Keratinocyte (primary cell): ENCODE measurements at regions not wholly inside any gene's neighbourhood (a gene's known extent, or its start where the extent isn't known, plus 50 kb on each side); places are given as distances from the start of the nearest gene placed in this dataset.
A peak's percentile ranks its signal among the peaks of the same experiment; 100 is the strongest.

Experiments
- DNase-seq: peaks from one replicate; pipeline ENCODE4 v3.0.0-alpha.2; 2011; ENCODE audit warnings: low read depth, missing footprints, low spot score
- FAIRE-seq: peaks from 2 replicates; lab custom pipeline; 2011; peaks lifted over from hg19 to GRCh38; lab: Jason Lieb, UNC
- H2AFZ ChIP-seq: 2 replicates; pipeline ENCODE4 v1.6.0; 2012; ENCODE audit warnings: low read length, control low read depth, inconsistent platforms; ENCODE audit not compliant: control insufficient read depth
- H3K27ac ChIP-seq: 2 replicates; pipeline ENCODE4 v1.5.1; 2011; ENCODE audit warnings: low read length; ENCODE audit not compliant: control insufficient read depth, insufficient read depth
- H3K27me3 ChIP-seq: 3 replicates; pipeline ENCODE4 v1.6.0; 2011; ENCODE audit warnings: low read length; ENCODE audit not compliant: control insufficient read depth, insufficient read depth; ENCODE audit errors: extremely low read depth
- H3K36me3 ChIP-seq, 2 experiments: 2 replicates in 1 of 2; 3 replicates in 1 of 2; pipeline ENCODE4 v1.5.1; 2011; ENCODE audit warnings: low read length in 2 of 2, mild to moderate bottlenecking in 1 of 2; ENCODE audit not compliant: control insufficient read depth in 2 of 2, insufficient read depth in 2 of 2; ENCODE audit errors: extremely low read depth in 1 of 2
- H3K4me1 ChIP-seq: 3 replicates; pipeline ENCODE4 v1.5.1; 2011; ENCODE audit warnings: low read length; ENCODE audit not compliant: control insufficient read depth, insufficient read depth; ENCODE audit errors: extremely low read depth
- H3K4me2 ChIP-seq: 3 replicates; pipeline ENCODE4 v1.6.0; 2011; ENCODE audit warnings: low read depth, low read length; ENCODE audit not compliant: control insufficient read depth, insufficient read depth; ENCODE audit errors: extremely low read depth
- H3K4me3 ChIP-seq, 3 experiments: fragments of 200-600 bp in 1 of 3; sonication (generic) in 1 of 3; 2 replicates in 2 of 3; 3 replicates in 1 of 3; pipeline ENCODE4 v1.5.1; 2011 to 2016; ENCODE audit warnings: low read length in 3 of 3, mild to moderate bottlenecking in 3 of 3, control low read depth in 2 of 3, inconsistent platforms in 1 of 3, low read depth in 1 of 3, mixed read lengths in 1 of 3, mixed run types in 1 of 3, moderate library complexity in 1 of 3; ENCODE audit not compliant: control insufficient read depth in 2 of 3, insufficient read depth in 2 of 3; ENCODE audit errors: extremely low read depth in 1 of 3
- H3K79me2 ChIP-seq: 2 replicates; pipeline ENCODE4 v1.6.0; 2012; ENCODE audit warnings: low read length; ENCODE audit not compliant: control insufficient read depth, insufficient read depth
- H3K9ac ChIP-seq: 3 replicates; pipeline ENCODE4 v1.6.0; 2011; ENCODE audit warnings: low read length; ENCODE audit not compliant: control insufficient read depth, insufficient read depth; ENCODE audit errors: extremely low read depth
- H3K9me1 ChIP-seq: 3 replicates; pipeline ENCODE4 v1.6.0; 2011; ENCODE audit warnings: low read length; ENCODE audit not compliant: control insufficient read depth, insufficient read depth; ENCODE audit errors: extremely low read depth
- H3K9me3 ChIP-seq: 2 replicates; pipeline ENCODE4 v1.5.1; 2012; ENCODE audit warnings: low read depth, low read length; ENCODE audit not compliant: control insufficient read depth
- H4K20me1 ChIP-seq: 3 replicates; pipeline ENCODE4 v1.6.0; 2011; ENCODE audit warnings: low read length; ENCODE audit not compliant: control insufficient read depth, insufficient read depth; ENCODE audit errors: extremely low read depth
- CTCF ChIP-seq, 3 experiments: IDR thresholded peaks in 1 of 3; conservative IDR thresholded peaks in 1 of 3; optimal IDR thresholded peaks in 1 of 3; 2 replicates in 2 of 3; 3 replicates in 1 of 3; pipeline versions ENCODE3 to v1.5.1; 2011; ENCODE audit warnings: low read length in 3 of 3, mild to moderate bottlenecking in 3 of 3, moderate library complexity in 2 of 3, control low read depth in 1 of 3, inconsistent platforms in 1 of 3; ENCODE audit not compliant: insufficient read depth in 2 of 3; ENCODE audit errors: extremely low read depth in 1 of 3
- EZH2 ChIP-seq: IDR thresholded peaks from one replicate; pipeline ENCODE4 v1.6.1; 2012; ENCODE audit warnings: inconsistent platforms, mild to moderate bottlenecking, low read length, moderate library complexity
- dilution Hi-C: fragments of 300-500 bp; cut with MboI; formaldehyde crosslinking; loops from one replicate; pipeline ENCODE4 v1.7.0; 2020; ENCODE audit warnings: low sequenced_read_pairs; ENCODE audit not compliant: extremely low pct_ligation_motif_present

- TF ChIP-seq CTCF (optimal IDR thresholded peaks at IDR 0.05 in 1 of 3, IDR thresholded peaks at IDR 0.05 in 1 of 3, conservative IDR thresholded peaks at IDR 0.05 in 1 of 3; ENCODE audit: extremely low read depth in 1 of 3, insufficient read depth in 2 of 3, low read length in 3 of 3) (no peak), EZH2 (no peak)
- no peak for FAIRE-seq
- Histone ChIP-seq H3K27me3 (no peaks in the 10 kb centered on the region), H3K4me2 (peak overlapping the region; percentile 65), H3K79me2 (no peaks in the 10 kb centered on the region), H3K27ac (peak overlapping the region; percentile 85), H2AFZ (peak overlapping the region; percentile 83), H3K9me1 (no peaks in the 10 kb centered on the region), H3K4me1 (peaks cover 21% of the 10 kb centered on the region), H3K9ac (peak overlapping the region; percentile 68), H3K36me3 (no peaks in the 10 kb centered on the region), H3K9me3 (no peaks in the 10 kb centered on the region), H3K4me3 (peak overlapping the region in 2 of 3 experiments; percentile 11 to 39), H4K20me1 (no peaks in the 10 kb centered on the region)
- DNase-seq: no peak
- dilution Hi-C loops: no loop called here
These were observed 221.0 kb downstream of the MTX2 start for GRCh38 chr2:176490061-176490861.

GRCh38 chr2:176491172-176491904, 222.1 kb downstream of the MTX2 start:
- Histone ChIP-seq H3K9ac (peak overlapping the region; percentile 68), H3K27ac (peak overlapping the region; percentile 85), H3K36me3 (no peaks in the 10 kb centered on the region), H4K20me1 (no peaks in the 10 kb centered on the region), H2AFZ (peak overlapping the region; percentile 28), H3K4me1 (peaks cover 21% of the 10 kb centered on the region), H3K9me1 (no peaks in the 10 kb centered on the region), H3K4me3 (peak overlapping the region in 1 of 3 experiments; percentile 6), H3K9me3 (no peaks in the 10 kb centered on the region), H3K4me2 (peak overlapping the region; percentile 70), H3K27me3 (no peaks in the 10 kb centered on the region), H3K79me2 (no peaks in the 10 kb centered on the region)
- dilution Hi-C loops: no loop called here
- FAIRE-seq (peak; percentile 94), DNase-seq (peak; percentile 98)
- TF ChIP-seq EZH2 (no peak), CTCF (optimal IDR thresholded peaks at IDR 0.05 in 1 of 3, IDR thresholded peaks at IDR 0.05 in 1 of 3, conservative IDR thresholded peaks at IDR 0.05 in 1 of 3; ENCODE audit: extremely low read depth in 1 of 3, insufficient read depth in 2 of 3, low read length in 3 of 3) (no peak)
